DMS79 treated with DMSO at 0.1 percent for 48 hours (cell line): ENCODE measurements at regions not wholly inside any gene's neighbourhood (a gene's known extent, or its start where the extent isn't known, plus 50 kb on each side); places are given as distances from the start of the nearest gene placed in this dataset.

Source experiments
- DNase-seq: peaks from one replicate; lab custom pipeline; 2025; lab: John Stamatoyannopoulos, UW

DNA sequence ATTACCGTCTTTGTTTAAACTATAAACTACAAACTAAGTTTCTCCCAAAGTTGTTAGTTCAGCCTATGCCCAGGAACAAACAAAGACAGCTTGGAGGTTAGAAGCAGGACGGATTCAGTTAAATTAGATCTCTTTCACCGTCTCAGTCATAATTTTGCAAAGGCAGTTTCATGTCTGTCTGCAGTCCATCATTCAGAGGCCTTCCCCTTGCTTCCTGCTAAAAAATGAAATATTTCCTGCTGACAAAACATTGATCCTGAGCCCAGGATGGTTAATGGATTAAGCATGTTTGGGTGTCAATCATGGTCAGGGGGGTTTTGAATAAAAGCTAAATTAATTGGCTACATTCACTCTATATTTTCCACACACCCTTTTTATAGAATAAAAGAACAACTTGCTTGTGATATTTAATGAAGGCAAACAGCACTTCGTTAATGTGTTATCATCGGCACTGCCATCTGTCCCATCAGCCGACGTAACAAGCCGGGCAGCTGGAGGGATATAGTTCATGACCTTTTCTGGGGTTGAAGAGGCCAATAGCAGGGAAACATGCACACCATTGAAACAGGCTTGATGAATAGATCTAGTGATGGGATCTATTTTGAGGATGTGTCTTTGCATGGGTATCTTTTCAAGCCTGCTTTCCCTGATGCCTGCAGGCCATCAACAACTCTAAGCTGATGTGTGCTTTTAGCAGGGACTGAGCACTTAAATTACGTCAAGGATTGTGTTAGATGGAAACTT, 521.3 kb upstream of the TMEM132C start:
- DNase-seq, result no peak

DNA sequence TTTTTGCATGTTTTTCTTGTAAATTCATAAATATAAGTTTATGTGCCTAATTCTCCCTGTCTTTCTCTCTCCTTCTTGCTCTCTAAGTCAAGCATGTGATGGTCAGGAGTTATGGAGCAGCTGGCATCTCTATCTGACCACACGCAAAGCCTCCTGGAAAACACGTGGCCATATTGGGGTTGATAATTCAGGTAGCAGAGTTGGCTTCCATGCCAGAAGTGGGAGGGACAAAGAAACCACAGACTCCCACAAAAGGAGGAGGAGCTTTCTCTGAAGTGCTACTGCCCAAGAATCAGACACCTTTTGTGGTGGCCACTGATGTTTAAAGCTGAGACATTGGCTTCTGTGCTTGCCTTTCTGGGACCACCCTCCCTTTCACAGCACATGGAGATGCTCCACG, 517.6 kb upstream of the TMEM132C start:
- DNase-seq, result no peak

DNA sequence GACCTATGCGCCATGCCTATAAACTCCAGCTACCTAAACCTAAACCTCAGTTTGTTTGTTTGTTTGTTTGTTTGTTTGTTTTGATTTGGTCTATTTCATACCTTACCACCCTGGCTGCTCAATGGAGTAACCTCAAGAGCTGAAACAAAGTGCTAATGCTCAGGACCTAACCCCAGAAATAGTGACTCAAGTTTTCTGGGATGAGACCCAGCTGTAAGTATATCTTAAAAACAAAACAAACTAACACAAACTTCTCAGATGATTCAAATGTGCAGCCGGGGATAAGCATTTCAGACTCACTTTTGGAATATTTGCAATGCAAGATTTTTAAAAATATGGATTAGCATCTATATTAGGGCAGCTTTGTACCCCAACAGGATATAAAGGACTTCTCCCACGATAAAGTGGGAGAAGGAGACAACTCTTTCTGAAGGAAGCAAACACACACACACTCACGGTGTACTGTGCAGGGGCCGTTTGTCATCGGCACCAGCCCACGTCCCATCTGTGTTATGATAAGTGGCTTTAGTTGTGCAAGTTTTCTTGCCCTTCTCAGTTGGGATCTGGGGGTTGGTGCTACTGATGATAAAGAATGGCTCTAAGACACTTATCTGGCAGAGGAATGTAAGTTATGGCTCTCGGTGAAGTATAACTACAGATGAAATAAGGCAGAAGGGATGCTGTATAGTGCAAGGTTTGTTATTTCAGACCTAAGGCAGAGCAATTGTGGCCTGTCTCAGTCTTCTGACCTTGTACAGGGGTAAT, 516.7 kb upstream of the TMEM132C start:
- DNase-seq, result no peak

DNA sequence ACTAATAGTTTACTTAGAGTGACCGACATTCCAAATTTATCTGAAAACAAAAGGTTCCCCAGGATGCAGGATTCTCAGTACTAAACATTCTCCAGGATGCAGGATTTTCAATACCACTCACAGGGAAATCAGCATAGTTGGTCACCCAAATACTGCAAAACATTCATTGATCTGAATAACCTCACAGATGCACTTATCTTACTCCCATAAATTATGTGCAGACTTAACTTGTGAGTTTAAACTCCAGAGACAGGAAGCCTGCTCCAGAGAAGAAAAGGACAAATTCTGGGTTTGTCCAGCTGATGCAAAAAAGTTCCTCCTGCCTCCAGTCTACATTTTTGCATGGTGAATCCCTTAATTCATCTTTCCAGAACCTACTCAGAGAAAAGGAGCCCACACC, 514.2 kb upstream of the TMEM132C start:
- DNase-seq, result no peak

DNA sequence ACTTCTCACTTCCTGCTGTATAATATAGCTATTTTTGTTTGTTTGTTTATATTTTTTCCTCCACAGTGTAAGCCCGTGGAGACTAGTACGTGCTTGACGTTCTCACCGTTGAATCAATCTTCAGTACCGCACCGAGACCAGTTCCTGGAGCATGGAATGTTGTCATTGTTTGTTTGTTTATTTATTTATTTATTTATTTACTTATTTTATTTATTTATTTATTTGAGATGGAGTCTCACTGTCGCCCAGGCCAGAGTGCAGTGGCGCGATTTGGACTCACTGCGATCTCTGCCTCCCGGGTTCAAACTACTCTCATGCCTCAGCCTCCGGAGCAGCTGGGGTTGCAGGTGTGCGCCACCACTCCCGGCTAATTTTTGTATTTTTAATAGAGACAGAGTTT, 506.6 kb upstream of the TMEM132C start:
- DNase-seq, result no peak

DNA sequence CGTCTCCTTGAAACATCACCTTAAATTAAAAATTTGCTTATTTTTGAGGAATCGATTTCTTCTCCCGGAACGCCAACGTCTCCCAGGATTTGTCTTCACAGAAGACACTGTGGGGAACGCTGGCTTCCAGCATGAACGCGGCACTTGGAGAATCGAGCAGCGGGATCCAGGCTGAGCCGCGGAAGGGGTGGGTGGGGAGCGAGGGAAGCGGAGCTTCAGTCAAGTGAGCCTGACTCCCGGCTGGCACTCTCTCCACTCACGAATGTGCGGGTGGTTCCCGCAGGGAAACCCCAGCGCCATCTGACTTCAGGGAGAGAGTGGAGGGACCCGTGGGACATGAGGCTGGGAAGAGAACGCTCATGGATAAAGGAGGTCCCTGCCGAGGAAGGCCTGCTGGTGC, 506.0 kb upstream of the TMEM132C start:
- no peak for DNase-seq

DNA sequence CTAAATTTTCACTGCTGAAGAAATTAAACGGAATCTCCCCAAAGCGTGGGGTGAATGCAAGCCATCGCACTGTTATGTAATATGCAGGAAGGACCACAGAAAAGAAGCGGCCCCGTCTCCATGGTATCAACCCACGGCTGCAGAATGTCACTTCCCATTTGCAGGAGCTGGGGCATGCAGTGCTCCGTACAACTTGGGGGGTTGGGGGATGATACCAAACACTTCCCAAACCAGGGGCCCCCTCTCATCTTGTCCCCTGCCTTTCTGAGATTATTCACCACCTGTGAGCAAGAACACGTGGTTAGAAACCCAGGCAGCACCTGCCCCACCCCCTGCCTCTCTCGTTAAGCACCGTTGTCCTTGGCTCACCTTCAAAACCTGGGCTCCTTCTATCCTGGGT, 505.1 kb upstream of the TMEM132C start:
- DNase-seq, result no peak

DNA sequence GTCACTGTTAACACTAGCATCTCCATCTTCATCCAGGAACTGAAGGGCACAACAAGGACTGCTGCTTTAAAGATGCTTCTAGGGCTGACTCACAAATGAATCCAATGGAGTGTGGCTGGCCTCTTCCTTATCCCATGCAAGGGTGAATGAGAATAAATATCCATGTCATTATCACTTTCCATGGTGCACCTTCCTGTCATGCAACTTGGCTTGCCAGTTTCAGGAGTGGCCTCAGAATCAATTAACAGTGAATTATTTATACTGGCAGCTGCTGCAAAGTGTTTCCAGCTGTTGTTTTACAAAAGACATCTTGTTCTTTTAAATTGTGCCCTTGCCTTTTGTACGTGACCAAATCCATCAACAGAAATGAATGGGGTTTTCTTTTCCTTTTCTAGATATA, 499.3 kb upstream of the TMEM132C start:
- peak; percentile 99 for DNase-seq

DNA sequence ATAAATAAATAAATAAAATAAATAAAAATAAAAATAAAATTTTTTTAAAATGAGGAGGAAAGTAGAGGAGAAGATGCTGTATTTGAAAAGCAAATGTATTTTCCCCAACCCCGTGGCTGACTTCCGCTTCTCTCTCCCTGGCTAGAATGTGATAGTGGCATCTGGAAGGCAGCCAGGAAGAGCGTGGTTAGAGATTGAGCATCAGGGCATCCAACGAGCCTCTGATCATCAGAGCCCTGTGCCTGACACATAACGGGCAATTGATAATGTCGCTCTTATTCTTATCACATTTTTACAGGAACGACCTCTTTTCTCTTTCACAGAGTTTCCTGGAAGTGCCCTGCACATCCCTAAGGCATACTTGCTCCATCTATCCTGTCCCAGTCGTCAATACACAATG, 496.9 kb upstream of the TMEM132C start:
- peak; percentile 46 for DNase-seq

DNA sequence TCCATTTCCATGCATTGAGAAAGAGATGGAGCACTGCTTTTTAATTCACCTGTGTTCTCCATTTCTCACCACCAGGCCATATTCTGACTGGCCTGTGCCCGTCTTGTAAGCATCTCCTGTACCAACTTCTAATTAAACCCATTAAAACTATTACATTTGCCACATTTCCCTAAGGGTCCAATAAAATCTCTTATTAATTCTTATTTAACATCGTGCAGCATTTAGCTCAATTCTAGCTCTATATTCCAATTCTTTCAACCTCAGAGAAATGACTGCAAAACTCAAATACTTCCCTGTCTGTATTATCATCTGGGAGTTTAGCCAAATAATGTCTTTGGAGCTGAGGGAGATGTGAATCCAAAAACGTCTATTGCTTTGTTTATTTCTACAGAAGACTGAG, 495.4 kb upstream of the TMEM132C start:
- no peak for DNase-seq

DNA sequence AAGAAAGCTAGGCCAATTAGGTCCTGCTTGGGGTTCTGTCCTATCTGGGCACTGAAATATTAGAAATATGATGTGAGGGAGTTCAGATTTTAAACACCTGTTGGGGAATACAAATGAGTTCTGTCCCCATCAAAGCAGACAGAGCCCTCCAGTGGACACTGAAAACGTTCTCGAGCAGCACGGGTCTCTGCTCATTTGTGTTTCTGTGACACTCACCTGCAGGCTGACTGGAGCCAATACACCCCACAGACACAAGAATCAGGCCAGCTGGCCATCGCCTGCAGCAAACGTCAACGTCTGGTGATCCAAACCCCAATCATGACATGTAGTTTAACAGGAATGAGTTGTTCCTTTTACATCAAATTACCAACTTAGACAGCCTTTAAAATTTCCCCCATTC, 493.4 kb upstream of the TMEM132C start:
- DNase-seq, result no peak

DNA sequence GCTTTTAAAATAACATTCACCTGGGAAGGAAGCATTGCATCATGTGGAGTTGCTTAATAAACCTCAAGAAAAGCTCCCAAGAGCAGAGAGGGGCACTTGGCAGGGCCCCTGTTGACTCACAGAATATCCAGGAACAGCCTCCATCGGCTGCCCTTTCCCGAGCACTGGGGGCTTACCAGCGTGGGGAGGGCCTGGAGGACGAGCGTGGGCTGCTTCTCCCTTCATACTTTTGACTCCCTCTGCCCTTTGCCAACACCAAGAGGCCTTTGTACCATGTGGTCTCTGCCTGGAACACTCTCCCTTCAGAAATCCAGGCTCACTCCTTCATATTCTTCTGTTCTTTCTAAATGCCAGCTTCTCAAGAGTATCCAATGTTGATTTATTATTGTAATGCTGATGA, 492.1 kb upstream of the TMEM132C start:
- no peak for DNase-seq

DNA sequence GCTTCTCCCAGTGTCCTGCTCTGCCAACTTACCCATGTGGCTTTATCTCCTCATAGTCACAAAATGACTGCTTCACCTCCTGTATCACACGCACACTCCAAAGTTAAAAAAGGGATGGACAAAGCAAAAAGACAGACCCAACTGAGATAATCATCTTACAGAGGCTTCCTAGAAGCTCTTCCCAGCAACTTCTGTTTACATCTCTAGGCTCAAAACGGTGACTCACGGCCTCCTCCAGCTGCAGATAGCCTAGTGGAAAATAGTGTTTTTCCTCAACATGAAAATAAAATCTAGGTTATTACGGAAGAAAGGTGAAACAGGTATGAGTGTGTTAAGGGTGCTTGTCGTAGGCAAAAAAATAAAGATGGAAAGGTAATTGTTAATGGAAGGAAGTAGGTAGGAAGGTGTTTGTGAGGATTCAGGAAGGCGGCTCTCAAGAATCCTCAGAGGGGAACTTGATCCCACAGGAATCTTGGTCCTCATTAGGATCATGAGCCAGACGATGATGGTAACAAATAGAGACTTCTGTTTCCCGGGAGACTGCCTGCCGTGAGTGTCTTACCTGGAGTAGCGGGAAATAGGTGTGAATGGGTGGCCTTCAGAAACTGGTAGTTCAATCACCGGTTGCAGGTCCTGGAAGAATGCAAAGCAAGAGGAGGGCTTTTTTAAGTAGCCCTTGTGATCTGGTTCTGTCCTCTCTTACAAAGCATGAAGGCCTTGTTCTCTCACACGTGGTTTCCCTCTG, 487.5 kb upstream of the TMEM132C start:
- no peak for DNase-seq

DNA sequence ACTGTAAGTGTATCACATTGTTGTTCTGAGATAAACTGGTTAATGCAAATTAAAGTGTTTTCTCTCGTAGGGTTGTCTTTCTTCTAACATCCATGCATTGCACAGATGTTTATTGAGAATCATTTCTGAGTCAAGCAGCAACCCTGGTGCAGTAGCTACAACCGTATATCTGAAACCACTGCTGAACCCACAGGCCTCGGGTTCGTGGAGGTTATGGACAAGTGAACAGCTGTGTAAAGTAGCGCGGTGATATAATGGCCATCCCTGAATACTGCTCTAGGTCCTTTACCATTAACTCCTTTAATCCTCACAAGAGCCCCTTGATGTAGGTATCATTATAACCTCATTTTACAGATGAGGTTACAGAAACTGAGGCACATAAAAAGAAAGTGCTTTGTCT, 486.1 kb upstream of the TMEM132C start:
- no peak for DNase-seq

DNA sequence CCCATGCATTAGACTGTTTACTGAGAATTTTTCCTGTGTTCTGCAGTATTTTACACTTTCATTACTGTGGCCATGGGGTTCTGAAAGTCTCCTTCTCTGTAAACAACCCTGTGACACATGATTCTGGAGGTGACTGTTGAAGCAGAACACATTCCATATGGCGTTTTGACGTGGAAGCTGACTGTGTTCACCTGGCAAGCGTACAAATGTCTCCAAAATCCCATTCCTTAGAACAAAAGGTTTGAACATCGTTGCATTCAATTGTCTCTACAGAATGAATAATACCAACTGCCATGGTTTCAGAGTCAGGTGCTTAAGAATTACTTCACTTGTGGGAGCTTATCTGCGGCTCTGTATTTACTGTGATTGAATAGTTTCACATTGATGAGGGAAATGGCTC, 485.6 kb upstream of the TMEM132C start:
- no peak for DNase-seq

DNA sequence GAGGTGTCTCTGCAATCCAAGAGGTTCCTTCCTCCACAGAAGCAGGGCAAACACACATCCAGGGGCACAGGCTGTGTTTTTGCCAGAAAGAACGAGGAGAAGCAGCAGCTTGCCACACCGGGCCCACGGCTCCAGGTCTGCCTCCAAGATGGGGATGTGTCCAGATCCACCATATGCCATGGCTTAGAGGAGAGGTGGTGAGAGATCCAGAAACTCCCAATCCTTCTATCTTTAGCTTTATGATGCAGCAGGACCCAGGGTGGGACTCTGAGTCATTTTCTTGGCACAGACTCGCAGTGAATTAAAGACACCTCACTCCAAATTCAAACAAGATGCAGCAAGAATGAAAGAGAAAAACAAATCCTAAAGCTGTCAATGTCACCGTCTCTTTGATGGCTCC, 481.4 kb upstream of the TMEM132C start:
- DNase-seq, result no peak

DNA sequence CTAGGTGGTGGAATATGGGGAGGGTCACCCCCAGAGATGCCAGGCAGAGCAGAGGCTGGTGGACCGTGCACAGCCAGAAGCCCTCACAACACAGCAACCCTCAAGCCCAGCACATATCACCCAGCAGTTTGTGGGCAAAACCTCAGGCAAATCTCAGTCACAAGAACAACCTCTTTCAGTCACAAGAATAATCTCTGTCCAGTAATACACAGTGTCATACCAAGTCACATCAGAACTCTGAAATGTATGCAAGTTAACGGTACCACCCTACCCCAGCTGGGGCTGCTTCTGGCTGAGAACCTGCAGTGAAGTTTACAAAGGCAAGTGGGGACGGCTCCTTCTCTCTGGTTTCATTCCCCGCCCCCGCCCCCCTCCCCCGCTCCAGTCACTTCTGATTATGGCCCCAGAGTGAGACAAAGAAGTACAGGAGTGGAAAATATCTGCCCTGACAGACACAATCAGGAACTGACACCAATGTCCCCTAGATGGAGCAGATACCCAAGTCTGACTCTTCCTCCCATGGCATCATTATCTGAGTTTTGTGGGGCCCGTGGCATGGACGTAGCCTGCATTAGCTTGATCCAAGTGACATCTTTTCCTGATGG, 480.9 kb upstream of the TMEM132C start:
- no peak for DNase-seq

DNA sequence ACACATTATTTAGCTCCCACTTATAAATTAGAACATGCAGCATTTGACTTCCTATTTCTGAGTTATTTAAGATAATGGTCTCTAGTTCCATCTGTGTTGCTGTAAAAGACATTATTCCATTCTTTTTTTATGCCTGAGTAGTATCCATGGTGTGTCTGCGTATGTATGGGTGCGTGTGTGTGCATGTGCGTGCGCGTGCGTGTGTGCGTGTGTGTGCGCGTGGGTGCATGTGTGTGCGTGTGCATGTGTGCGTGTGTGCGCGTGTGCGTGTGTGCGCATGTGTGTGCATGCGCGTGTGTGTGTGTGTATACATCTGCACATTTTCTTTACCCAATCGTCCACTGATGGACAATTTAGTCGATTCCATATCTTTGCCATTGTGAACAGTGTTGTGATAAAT, 479.4 kb upstream of the TMEM132C start:
- no peak for DNase-seq

DNA sequence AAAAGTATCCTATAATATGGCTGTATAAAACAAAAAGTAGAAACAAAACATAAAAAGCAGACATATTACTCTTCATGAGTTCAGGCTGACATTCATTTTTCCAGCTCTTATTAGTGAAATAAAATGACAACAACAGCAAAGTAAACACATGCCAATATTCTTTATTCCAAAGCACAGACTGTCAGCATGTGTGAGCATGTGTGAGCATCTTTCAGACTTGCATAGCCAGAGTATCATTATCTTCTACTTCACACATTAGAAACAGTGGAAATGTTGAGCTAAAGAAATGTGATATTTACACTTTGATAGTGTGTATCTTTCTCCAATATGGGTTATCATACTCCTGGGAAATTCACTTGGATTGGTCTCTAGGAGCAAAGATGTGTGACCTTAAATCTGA, 476.6 kb upstream of the TMEM132C start:
- DNase-seq, result no peak

DNA sequence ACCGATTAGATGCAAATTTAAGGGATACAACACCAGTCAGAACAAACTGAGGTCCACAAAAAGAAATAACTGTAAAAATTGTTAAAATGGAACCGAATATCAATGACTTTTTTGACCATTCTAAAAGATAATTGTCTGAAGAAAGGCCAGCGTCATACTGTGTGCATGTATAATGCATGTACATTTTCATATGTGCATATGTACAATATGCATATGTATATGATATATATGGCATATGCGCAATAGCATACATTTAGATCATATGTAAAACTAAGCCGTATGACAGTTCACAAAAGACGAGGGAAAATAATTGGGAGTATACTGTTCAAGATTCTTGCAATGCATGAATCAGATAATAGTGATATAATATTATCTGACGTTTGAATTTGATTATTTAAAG, 475.8 kb upstream of the TMEM132C start:
- DNase-seq, result no peak

DNA sequence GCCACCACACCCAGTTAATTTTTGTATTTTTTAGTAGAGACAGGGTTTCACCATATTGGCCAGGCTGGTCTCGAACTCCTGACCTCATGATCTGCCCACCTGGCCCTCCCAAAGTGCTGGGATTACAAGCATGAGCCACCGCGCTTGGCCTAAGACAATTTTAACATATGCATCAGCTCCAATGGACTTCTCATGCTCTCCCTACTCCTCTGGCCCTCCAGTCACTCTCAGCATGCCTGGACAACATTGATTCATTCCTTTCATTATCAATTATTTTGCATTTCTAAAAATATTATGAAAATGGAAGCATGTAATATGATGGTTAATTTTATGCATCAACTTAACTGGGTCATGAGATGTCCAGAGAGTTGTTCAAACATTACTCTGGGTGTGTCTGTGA, 469.1 kb upstream of the TMEM132C start:
- DNase-seq, result no peak

DNA sequence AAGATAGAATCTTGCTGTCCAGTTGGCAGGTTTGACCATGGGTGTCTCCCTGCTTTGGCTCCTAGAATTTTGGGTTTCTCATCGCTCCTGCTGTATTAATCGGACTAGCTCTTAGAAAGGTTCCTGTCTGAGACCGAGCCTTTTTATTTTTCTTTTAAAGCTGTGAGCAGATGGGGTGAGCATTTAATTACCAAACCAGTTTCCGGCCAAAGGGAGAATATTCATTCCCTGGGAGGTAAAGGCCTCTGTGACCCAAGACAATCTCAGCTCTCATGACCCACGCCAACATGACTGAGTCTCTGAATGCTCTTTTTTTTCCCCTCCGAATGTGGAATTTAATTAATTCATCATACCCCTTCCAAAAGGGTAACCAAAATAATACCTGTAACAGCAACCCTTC, 464.7 kb upstream of the TMEM132C start:
- DNase-seq, result no peak

DNA sequence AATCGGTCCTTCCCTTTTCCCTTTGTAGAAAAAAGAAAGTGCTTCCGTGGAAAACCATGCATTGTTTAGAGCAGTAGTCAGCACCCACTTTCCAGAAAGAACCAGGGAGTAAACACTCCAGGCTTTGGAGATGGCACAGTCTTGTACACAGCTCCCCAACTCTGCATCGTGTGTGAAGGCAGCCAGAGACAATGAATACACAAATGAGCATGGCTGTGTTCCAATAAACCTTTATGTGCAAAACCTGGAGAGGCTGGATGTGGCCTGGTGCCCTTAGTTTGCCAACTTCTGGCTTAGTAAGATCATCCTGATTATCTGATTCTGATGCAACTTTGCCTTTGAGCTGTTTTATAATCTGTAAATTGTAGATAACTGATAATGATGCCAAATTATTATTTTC, 463.4 kb upstream of the TMEM132C start:
- peak; percentile 38 for DNase-seq
